ENCODE measurements at regions not wholly inside any gene's neighbourhood (a gene's known extent, or its start where the extent isn't known, plus 50 kb on each side); places are given as distances from the start of the nearest gene placed in this dataset.

GRCh38 chr2:6301426-6301825 is 564.3 kb downstream of the CMPK2 start:
- no peak for DNase-seq

- no peak for DNase-seq
Observed at GRCh38 chr2:6308986-6309385, 556.7 kb downstream of the CMPK2 start.

GRCh38 chr2:6309415-6310255 is 556.1 kb downstream of the CMPK2 start:
- no peak for DNase-seq

GRCh38 chr2:6310256-6311215 is 555.2 kb downstream of the CMPK2 start:
- DNase-seq, result no peak

- no peak for DNase-seq
Observed at GRCh38 chr2:6312367-6312766, 553.3 kb downstream of the CMPK2 start.

- no peak for DNase-seq
Observed at GRCh38 chr2:6314218-6314960, 551.3 kb downstream of the CMPK2 start.

GRCh38 chr2:6325616-6326015 is 540.1 kb downstream of the CMPK2 start:
- no peak for DNase-seq

GRCh38 chr2:6326958-6327357 is 538.7 kb downstream of the CMPK2 start:
- DNase-seq, result no peak

- no peak for DNase-seq
Observed at GRCh38 chr2:6336752-6337471, 528.8 kb downstream of the CMPK2 start.

- DNase-seq, result no peak
Observed at GRCh38 chr2:6337472-6337820, 528.3 kb downstream of the CMPK2 start.

- no peak for DNase-seq
Observed at GRCh38 chr2:6341588-6342129, 524.0 kb downstream of the CMPK2 start.

GRCh38 chr2:6342273-6342920 is 523.3 kb downstream of the CMPK2 start:
- no peak for DNase-seq

GRCh38 chr2:6343076-6343475 is 522.6 kb downstream of the CMPK2 start:
- DNase-seq, result no peak

GRCh38 chr2:6352247-6352646 is 513.5 kb downstream of the CMPK2 start:
- DNase-seq, result no peak

GRCh38 chr2:6352906-6353515 is 512.7 kb downstream of the CMPK2 start:
- DNase-seq, result peak; percentile 63

- no peak for DNase-seq
Observed at GRCh38 chr2:6353669-6354068, 512.0 kb downstream of the CMPK2 start.

- no peak for DNase-seq
Observed at GRCh38 chr2:6354546-6354945, 511.2 kb downstream of the CMPK2 start.

GRCh38 chr2:6355886-6356761 is 509.6 kb downstream of the CMPK2 start:
- no peak for DNase-seq

GRCh38 chr2:6358546-6358945 is 507.2 kb downstream of the CMPK2 start:
- DNase-seq, result no peak

GRCh38 chr2:6358985-6359384 is 506.7 kb downstream of the CMPK2 start:
- no peak for DNase-seq
